Neural progenitor cell (in vitro differentiated cells): ENCODE measurements at regions not wholly inside any gene's neighbourhood (a gene's known extent, or its start where the extent isn't known, plus 50 kb on each side); places are given as distances from the start of the nearest gene placed in this dataset.

ENCODE experiments used
- DNase-seq: peaks from one replicate; pipeline ENCODE4 v3.0.0-alpha.2; 2016; ENCODE audit warnings: low spot score
- H2AFZ ChIP-seq: fragments of 200-600 bp; sonication (generic); replicated peaks from 2 replicates; pipeline ENCODE4 v1.6.1; 2016; ENCODE audit warnings: antibody characterized with exemption
- H3F3A ChIP-seq: fragments of 200-600 bp; sonication (generic); 2 replicates; pipeline ENCODE4 v1.6.1; 2016; ENCODE audit warnings: antibody characterized with exemption, low read depth
- H3K27ac ChIP-seq: fragments of 200-600 bp; sonication (generic); 2 replicates; pipeline ENCODE4 v1.5.1; 2016; ENCODE audit warnings: mild to moderate bottlenecking
- H3K27me3 ChIP-seq: fragments of 200-600 bp; sonication (generic); 2 replicates; pipeline ENCODE4 v1.6.1; 2016; ENCODE audit warnings: mild to moderate bottlenecking, moderate library complexity
- H3K36me3 ChIP-seq: fragments of 200-600 bp; sonication (generic); 2 replicates; pipeline ENCODE4 v1.5.1; 2016
- H3K4me1 ChIP-seq: fragments of 200-600 bp; sonication (generic); 2 replicates; pipeline ENCODE4 v1.6.1; 2016; ENCODE audit warnings: mixed run types
- H3K4me2 ChIP-seq: fragments of 200-600 bp; sonication (generic); 2 replicates; pipeline ENCODE4 v1.6.1; 2016
- H3K4me3 ChIP-seq: fragments of 200-600 bp; sonication (generic); 2 replicates; pipeline ENCODE4 v1.5.1; 2016
- H3K79me2 ChIP-seq: fragments of 200-600 bp; sonication (generic); 2 replicates; pipeline ENCODE4 v1.6.1; 2016; ENCODE audit warnings: low read depth
- H3K9ac ChIP-seq: fragments of 200-600 bp; sonication (generic); 2 replicates; pipeline ENCODE4 v1.6.1; 2016
- H3K9me3 ChIP-seq: fragments of 200-600 bp; sonication (generic); 2 replicates; pipeline ENCODE4 v1.5.1; 2016; ENCODE audit warnings: low read depth
- H4K20me1 ChIP-seq: fragments of 200-600 bp; sonication (generic); 2 replicates; pipeline ENCODE4 v1.6.1; 2016; ENCODE audit warnings: low read depth
- H3K27ac Mint-ChIP-seq: 3 replicates; pipeline ENCODE4 v1.8.0; 2021; ENCODE audit warnings: mixed read lengths
- H3K27me3 Mint-ChIP-seq: 2 replicates; pipeline ENCODE4 v1.8.0; 2022; ENCODE audit warnings: low read depth, mild to moderate bottlenecking, inconsistent platforms, moderate library complexity, mixed read lengths; ENCODE audit not compliant: insufficient read depth
- H3K36me3 Mint-ChIP-seq: 3 replicates; pipeline ENCODE4 v1.8.0; 2021; ENCODE audit warnings: mixed read lengths
- H3K4me1 Mint-ChIP-seq: 3 replicates; pipeline ENCODE4 v1.8.0; 2021; ENCODE audit warnings: mixed read lengths
- H3K4me3 Mint-ChIP-seq: 3 replicates; pipeline ENCODE4 v1.8.0; 2021; ENCODE audit warnings: mild to moderate bottlenecking, moderate library complexity, mixed read lengths
- H3K9me3 Mint-ChIP-seq: 3 replicates; pipeline ENCODE4 v1.8.0; 2020; ENCODE audit warnings: mixed read lengths
- CTCF ChIP-seq: fragments of 200-600 bp; sonication (generic); IDR thresholded peaks from 2 replicates; pipeline ENCODE4 v1.5.1; 2017; ENCODE audit warnings: antibody characterized with exemption, mild to moderate bottlenecking
- EZH2 ChIP-seq: fragments of 200-600 bp; sonication (generic); IDR thresholded peaks from 2 replicates; pipeline ENCODE4 v1.6.1; 2017; ENCODE audit warnings: antibody characterized with exemption, mild to moderate bottlenecking, moderate library complexity
- EZH2phosphoT487 ChIP-seq: fragments of 200-600 bp; sonication (generic); IDR thresholded peaks from 2 replicates; pipeline ENCODE4 v1.6.1; 2017; ENCODE audit warnings: antibody characterized with exemption

- H3K9ac ChIP-seq, result no peak overlapping the region
- Mint-ChIP-seq H3K27me3 (no peaks in the 10 kb centered on the region), H3K4me3 (no peak overlapping the region), H3K27ac (no peak overlapping the region), H3K4me1 (no peaks in the 10 kb centered on the region), H3K9me3 (peaks cover 4% of the 10 kb centered on the region), H3K36me3 (no peaks in the 10 kb centered on the region)
- no peak overlapping the region for H2AFZ ChIP-seq
- no peak for DNase-seq
- H3K4me3 ChIP-seq, result no peak overlapping the region
- no peaks in the 10 kb centered on the region for H3K36me3 ChIP-seq
- H3K27me3 ChIP-seq, result no peaks in the 10 kb centered on the region
- H3K79me2 ChIP-seq, result no peaks in the 10 kb centered on the region
- no peaks in the 10 kb centered on the region for H3K4me1 ChIP-seq
- H3K27ac ChIP-seq, result no peak overlapping the region
- no peak for TF ChIP-seq CTCF
- no peak for TF ChIP-seq EZH2
- TF ChIP-seq EZH2phosphoT487, result no peak
- H4K20me1 ChIP-seq, result no peaks in the 10 kb centered on the region
- no peaks in the 10 kb centered on the region for H3F3A ChIP-seq
- no peak overlapping the region for H3K4me2 ChIP-seq
- no peaks in the 10 kb centered on the region for H3K9me3 ChIP-seq
Measured at GRCh38 chr20:7693761-7694160, 246.5 kb downstream of the HAO1 start.

GRCh38 chr20:7695051-7695495, 245.2 kb downstream of the HAO1 start:
- Mint-ChIP-seq H3K27me3 (no peaks in the 10 kb centered on the region), H3K27ac (no peak overlapping the region), H3K36me3 (no peaks in the 10 kb centered on the region), H3K9me3 (peaks cover 4% of the 10 kb centered on the region), H3K4me3 (no peak overlapping the region), H3K4me1 (no peaks in the 10 kb centered on the region)
- H2AFZ ChIP-seq, result no peak overlapping the region
- H3K27ac ChIP-seq, result no peak overlapping the region
- no peaks in the 10 kb centered on the region for H3F3A ChIP-seq
- H3K36me3 ChIP-seq, result no peaks in the 10 kb centered on the region
- no peak overlapping the region for H3K9ac ChIP-seq
- no peaks in the 10 kb centered on the region for H3K4me1 ChIP-seq
- H3K9me3 ChIP-seq, result no peaks in the 10 kb centered on the region
- no peaks in the 10 kb centered on the region for H4K20me1 ChIP-seq
- TF ChIP-seq CTCF (no peak), EZH2 (no peak), EZH2phosphoT487 (no peak)
- no peak for DNase-seq
- no peak overlapping the region for H3K4me3 ChIP-seq
- no peaks in the 10 kb centered on the region for H3K27me3 ChIP-seq
- no peak overlapping the region for H3K4me2 ChIP-seq
- H3K79me2 ChIP-seq, result no peaks in the 10 kb centered on the region

DNA sequence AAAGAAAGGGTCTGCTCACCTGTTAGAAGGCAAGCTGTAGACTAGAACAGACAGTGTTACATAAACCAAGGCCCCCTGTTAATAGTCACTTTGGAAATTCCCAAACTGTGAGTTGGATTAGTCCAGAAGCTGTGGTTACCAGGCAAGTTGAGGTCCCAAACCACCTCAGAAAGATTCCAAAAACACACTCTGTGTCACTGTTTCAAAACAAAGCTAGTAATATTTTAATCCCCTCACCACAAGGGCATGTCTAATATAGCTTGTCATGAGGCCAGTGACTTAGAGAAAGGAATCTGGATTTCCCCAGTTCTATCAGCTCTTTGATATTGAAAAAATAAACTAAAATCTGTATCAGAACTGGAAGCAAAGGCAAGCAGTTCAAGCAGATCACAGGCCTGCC, 244.6 kb downstream of the HAO1 start:
- Mint-ChIP-seq H3K9me3 (peaks cover 4% of the 10 kb centered on the region), H3K36me3 (no peaks in the 10 kb centered on the region), H3K4me1 (no peaks in the 10 kb centered on the region), H3K27me3 (no peaks in the 10 kb centered on the region), H3K4me3 (no peak overlapping the region), H3K27ac (no peak overlapping the region)
- H3K4me1 ChIP-seq, result no peaks in the 10 kb centered on the region
- no peak overlapping the region for H3K9ac ChIP-seq
- no peaks in the 10 kb centered on the region for H3K79me2 ChIP-seq
- no peaks in the 10 kb centered on the region for H3F3A ChIP-seq
- TF ChIP-seq CTCF, result no peak
- no peak for TF ChIP-seq EZH2
- TF ChIP-seq EZH2phosphoT487, result no peak
- no peak overlapping the region for H3K27ac ChIP-seq
- no peaks in the 10 kb centered on the region for H3K27me3 ChIP-seq
- H3K4me2 ChIP-seq, result no peak overlapping the region
- no peak overlapping the region for H2AFZ ChIP-seq
- DNase-seq, result no peak
- H3K9me3 ChIP-seq, result no peaks in the 10 kb centered on the region
- H3K36me3 ChIP-seq, result no peaks in the 10 kb centered on the region
- no peak overlapping the region for H3K4me3 ChIP-seq
- no peaks in the 10 kb centered on the region for H4K20me1 ChIP-seq

DNA sequence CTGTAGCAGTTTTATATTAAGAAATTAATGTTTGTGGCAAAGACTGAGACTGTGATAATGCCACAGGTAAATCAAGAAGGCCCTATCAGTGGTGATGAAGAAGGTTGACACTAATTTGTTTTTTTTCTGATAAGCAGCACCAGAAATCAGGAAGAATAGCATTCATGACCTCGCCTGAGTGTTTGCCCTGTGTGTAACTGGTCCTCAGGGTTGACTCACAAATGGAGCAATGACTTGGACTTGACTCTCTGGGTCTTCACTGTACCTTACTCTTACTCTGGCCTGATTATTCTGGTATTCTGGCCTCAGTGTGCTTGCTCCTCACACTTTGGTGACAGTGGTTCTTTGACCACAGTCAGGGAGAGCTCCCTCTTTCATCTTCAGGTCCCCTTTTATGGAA, 243.9 kb downstream of the HAO1 start:
- no peak for DNase-seq
- Histone ChIP-seq H3K9me3 (no peaks in the 10 kb centered on the region), H2AFZ (no peak overlapping the region), H3K27me3 (no peaks in the 10 kb centered on the region), H3K27ac (no peak overlapping the region), H3K4me1 (no peaks in the 10 kb centered on the region), H4K20me1 (no peaks in the 10 kb centered on the region), H3K79me2 (no peaks in the 10 kb centered on the region), H3K4me2 (no peak overlapping the region), H3K9ac (no peak overlapping the region), H3K36me3 (no peaks in the 10 kb centered on the region), H3F3A (no peaks in the 10 kb centered on the region), H3K4me3 (no peak overlapping the region)
- peaks cover 4% of the 10 kb centered on the region for H3K9me3 Mint-ChIP-seq
- H3K4me1 Mint-ChIP-seq, result no peaks in the 10 kb centered on the region
- H3K27me3 Mint-ChIP-seq, result no peaks in the 10 kb centered on the region
- no peak overlapping the region for H3K4me3 Mint-ChIP-seq
- H3K36me3 Mint-ChIP-seq, result no peaks in the 10 kb centered on the region
- H3K27ac Mint-ChIP-seq, result no peak overlapping the region
- TF ChIP-seq EZH2, result no peak
